ENCODE measurements at regions not wholly inside any gene's neighbourhood (a gene's known extent, or its start where the extent isn't known, plus 50 kb on each side); places are given as distances from the start of the nearest gene placed in this dataset.

DNA sequence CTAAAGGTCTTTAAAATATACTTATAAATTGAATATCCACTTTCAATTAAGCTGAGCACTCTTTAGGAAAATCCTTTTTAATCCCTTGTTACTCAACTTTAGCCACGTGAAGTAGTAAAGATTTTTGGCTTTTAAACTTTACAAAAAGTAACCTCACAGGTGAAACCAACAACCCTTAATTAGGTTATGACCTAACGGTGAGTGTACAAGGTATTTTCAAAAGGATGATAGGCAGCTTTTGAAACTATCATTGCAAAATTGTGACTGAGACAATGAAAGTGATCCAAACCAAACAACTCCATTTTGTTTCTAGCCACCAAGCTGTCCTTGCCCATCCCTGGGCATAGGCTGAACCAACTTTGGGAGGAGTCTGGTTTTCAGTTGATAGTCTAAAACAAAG is 940.2 kb downstream of the OTOL1 start:
- Histone ChIP-seq H2AFZ (ENCODE audit: low read depth, low read length) (no peak overlapping the region), H3K9me1 (ENCODE audit: control insufficient read depth, insufficient read depth, low read length) (no peaks in the 10 kb centered on the region), H3K4me3 (no peak overlapping the region), H4K20me1 (replicated peaks; ENCODE audit: control insufficient read depth, insufficient read depth, low read length) (no peaks in the 10 kb centered on the region), H3K27ac (ENCODE audit: extremely low read depth, low read depth, low read length) (no peak overlapping the region), H3K36me3 (ENCODE audit: control insufficient read depth, insufficient read depth, low read length) (no peaks in the 10 kb centered on the region), H3K4me1 (replicated peaks in 1 of 2; ENCODE audit: control insufficient read depth in 2 of 2, insufficient read depth in 2 of 2, low read length in 2 of 2) (no peaks in the 10 kb centered on the region), H3K79me2 (ENCODE audit: control insufficient read depth, insufficient read depth, low read length) (no peaks in the 10 kb centered on the region), H3K27me3 (ENCODE audit: control insufficient read depth in 2 of 2, insufficient read depth in 2 of 2, low read length in 2 of 2) (no peaks in the 10 kb centered on the region), H3K9ac (ENCODE audit: insufficient read depth in 1 of 2, low read depth in 2 of 2, low read length in 2 of 2) (no peak overlapping the region), H3K9me3 (replicated peaks; ENCODE audit: control insufficient read depth, insufficient read depth, low read depth, low read length) (no peaks in the 10 kb centered on the region), H3K4me2 (ENCODE audit: insufficient read depth, low read length) (no peak overlapping the region)
- FAIRE-seq (no peak), DNase-seq (ENCODE audit: extremely low read depth in 1 of 4, low spot score in 3 of 4) (no peak), ATAC-seq (no peak)
- WGBS (ENCODE audit: insufficient coverage, low coverage, missing lambda C conversion rate) = 5% methylated on average over 2 of the region's 2 CpGs
- intact Hi-C loops (cut with micrococcal nuclease) (no loop called here), in situ Hi-C loops (cut with MboI) (no loop called here)
- ChIA-PET CTCF (ENCODE audit: low intra/inter-chr PET ratio) (no interaction called here), POLR2A (no interaction called here)
- no TSS peak for BruUV-seq (replicated peaks)
- TF ChIP-seq KDM5B (IDR thresholded peaks at IDR 0.05; ENCODE audit: insufficient replicate concordance, low read depth, low read length) (no peak), MBD2 (IDR thresholded peaks at IDR 0.05; ENCODE audit: borderline replicate concordance, low read depth) (no peak), BCL6 (CRISPR knock-in tag; IDR thresholded peaks at IDR 0.05) (no peak), ZNF583 (CRISPR knock-in tag; IDR thresholded peaks at IDR 0.05) (no peak), SREBF1 (IDR thresholded peaks at IDR 0.05; ENCODE audit: borderline replicate concordance, low read depth, low read length) (no peak), CREB1 (IDR thresholded peaks at IDR 0.05) (no peak), CREB1 (CRISPR knock-in tag; IDR thresholded peaks at IDR 0.05) (no peak), KAT8 (IDR thresholded peaks at IDR 0.05; ENCODE audit: low read depth) (no peak), XRCC3 (IDR thresholded peaks at IDR 0.05) (no peak), DMBX1 (CRISPR knock-in tag; IDR thresholded peaks at IDR 0.05; ENCODE audit: borderline replicate concordance) (no peak), PRPF4 (IDR thresholded peaks at IDR 0.05; ENCODE audit: insufficient read depth, low read depth, low read length, poor library complexity, severe bottlenecking) (no peak), ZNF75A (CRISPR knock-in tag; IDR thresholded peaks at IDR 0.05) (no peak), E2F4 (CRISPR knock-in tag; IDR thresholded peaks at IDR 0.05; ENCODE audit: low read depth) (no peak)
